ENCODE measurements at regions not wholly inside any gene's neighbourhood (a gene's known extent, or its start where the extent isn't known, plus 50 kb on each side); places are given as distances from the start of the nearest gene placed in this dataset.
"Not testable (repeated sequence)": the region's sequence is repeated elsewhere in the genome, so short reads cannot be mapped to it uniquely, and the experiment has no call there.

DNA sequence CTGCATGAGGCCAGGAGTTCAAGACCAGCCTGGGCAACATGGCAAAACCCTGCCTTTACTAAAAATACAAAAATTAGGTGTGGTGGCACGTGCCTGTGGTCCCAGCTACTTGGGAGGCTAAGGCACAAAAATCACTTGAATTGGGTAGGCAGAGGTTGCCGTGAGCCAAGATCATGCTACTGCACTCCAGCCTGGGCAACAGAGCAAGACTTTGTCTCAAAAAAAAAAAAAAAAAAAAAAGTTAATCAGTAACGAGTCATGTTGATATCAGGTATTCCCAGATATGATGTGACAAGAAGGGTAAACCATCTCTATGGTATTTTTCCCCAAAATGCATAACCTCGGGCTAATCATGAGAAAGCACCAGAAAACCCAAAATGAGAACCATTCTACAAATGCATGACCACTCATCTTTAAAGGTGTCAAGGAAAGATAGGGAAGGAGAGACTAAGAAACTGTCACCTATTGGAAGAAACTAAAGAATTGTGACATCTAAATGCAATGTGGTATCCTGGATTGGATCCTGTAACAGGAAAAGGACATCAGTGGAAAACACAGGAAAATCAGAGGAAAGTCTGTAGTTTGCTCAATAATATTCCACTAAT lies 66.5 kb upstream of the MAP4 start:
- no peak for FAIRE-seq
- DNase-seq: peak; percentile 17
- Histone ChIP-seq H3K4me3 (ENCODE audit: low read depth in 1 of 3, low read length in 3 of 3) (no peak overlapping the region), H3K4me1 (ENCODE audit: control insufficient read depth in 3 of 3, insufficient read depth in 2 of 3, low read depth in 1 of 3, low read length in 2 of 3) (peaks cover 2 to 13% (median 9%) of the 10 kb centered on the region in 3 donors), H3K9me3 (ENCODE audit: control insufficient read depth in 2 of 2, insufficient read depth in 1 of 2, low read depth in 1 of 2, low read length in 1 of 2) (no peaks in the 10 kb centered on the region), H3K36me3 (ENCODE audit: control insufficient read depth in 3 of 3, insufficient read depth in 2 of 3, low read depth in 1 of 3, low read length in 3 of 3) (peaks cover 0 to 17% (median 0%) of the 10 kb centered on the region in 3 donors), H3K27me3 (ENCODE audit: control insufficient read depth in 3 of 3, insufficient read depth in 3 of 3, low read length in 3 of 3) (no peaks in the 10 kb centered on the region), H3K27ac (ENCODE audit: low read depth in 1 of 3, low read length in 2 of 3) (no peak overlapping the region)
- WGBS, 3 donors: 31 to 63% (median 45%) methylated on average over 4 of the region's 4 CpGs

- 69 to 81% (median 74%) methylated on average over 2 of the region's 2 CpGs for WGBS, 3 donors
- no peak for DNase-seq
- Histone ChIP-seq H3K4me1 (ENCODE audit: control insufficient read depth in 3 of 3, insufficient read depth in 2 of 3, low read depth in 1 of 3, low read length in 2 of 3) (peaks cover 2% of the 10 kb centered on the region in 3 donors), H3K4me3 (ENCODE audit: low read depth in 1 of 3, low read length in 3 of 3) (no peak overlapping the region), H3K36me3 (ENCODE audit: control insufficient read depth in 3 of 3, insufficient read depth in 2 of 3, low read depth in 1 of 3, low read length in 3 of 3) (peaks cover 0 to 12% (median 0%) of the 10 kb centered on the region in 3 donors), H3K27me3 (ENCODE audit: control insufficient read depth in 3 of 3, insufficient read depth in 3 of 3, low read length in 3 of 3) (no peaks in the 10 kb centered on the region), H3K9me3 (ENCODE audit: control insufficient read depth in 2 of 2, insufficient read depth in 1 of 2, low read depth in 1 of 2, low read length in 1 of 2) (peaks cover 0 to 3% of the 10 kb centered on the region in 2 donors), H3K27ac (ENCODE audit: low read depth in 1 of 3, low read length in 2 of 3) (no peak overlapping the region)
- no peak for FAIRE-seq
Observed at GRCh38 chr3:48077815-48078214, 61.6 kb upstream of the MAP4 start.

DNA sequence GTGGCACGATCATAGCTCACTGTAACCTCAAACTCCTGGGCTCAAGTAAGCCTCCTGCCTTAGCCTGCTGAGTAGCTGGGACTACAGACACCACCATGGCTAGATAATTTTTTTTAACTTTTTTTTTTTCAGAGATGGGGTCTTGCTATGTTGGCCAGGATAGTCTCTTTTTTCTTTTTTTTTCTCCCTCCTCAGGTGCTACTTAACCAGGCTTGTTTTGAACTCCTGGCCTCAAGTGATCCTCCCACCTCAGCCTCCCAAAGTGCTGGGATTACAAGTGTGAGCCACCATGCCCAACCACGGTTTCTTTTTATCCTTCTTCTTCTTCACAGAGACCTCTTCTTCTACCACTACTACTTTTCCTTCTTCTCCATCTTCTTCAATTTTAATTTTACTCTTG lies 53.8 kb upstream of the MAP4 start:
- FAIRE-seq: no peak
- Histone ChIP-seq H3K9me3 (ENCODE audit: control insufficient read depth in 2 of 2, insufficient read depth in 1 of 2, low read depth in 1 of 2, low read length in 1 of 2) (peaks cover 0 to 3% of the 10 kb centered on the region in 2 donors), H3K27ac (ENCODE audit: low read depth in 1 of 3, low read length in 2 of 3) (no peak overlapping the region), H3K4me1 (ENCODE audit: control insufficient read depth in 3 of 3, insufficient read depth in 2 of 3, low read depth in 1 of 3, low read length in 2 of 3) (peaks cover 0 to 10% (median 4%) of the 10 kb centered on the region in 3 donors), H3K27me3 (ENCODE audit: control insufficient read depth in 3 of 3, insufficient read depth in 3 of 3, low read length in 3 of 3) (no peaks in the 10 kb centered on the region), H3K36me3 (ENCODE audit: control insufficient read depth in 3 of 3, insufficient read depth in 2 of 3, low read depth in 1 of 3, low read length in 3 of 3) (peaks cover 0 to 15% (median 0%) of the 10 kb centered on the region in 3 donors), H3K4me3 (ENCODE audit: low read depth in 1 of 3, low read length in 3 of 3) (no peak overlapping the region)
- WGBS, 3 donors: 94 to 98% (median 98%) methylated on average over 2 of the region's 2 CpGs
- DNase-seq: no peak

- H3K36me3 ChIP-seq (ENCODE audit: control insufficient read depth in 3 of 3, insufficient read depth in 2 of 3, low read depth in 1 of 3, low read length in 3 of 3): peaks cover 0 to 15% (median 0%) of the 10 kb centered on the region in 3 donors
- peaks cover 0 to 10% (median 7%) of the 10 kb centered on the region in 3 donors for H3K4me1 ChIP-seq (ENCODE audit: control insufficient read depth in 3 of 3, insufficient read depth in 2 of 3, low read depth in 1 of 3, low read length in 2 of 3)
- peaks cover 0 to under 1% of the 10 kb centered on the region in 2 donors for H3K9me3 ChIP-seq (ENCODE audit: control insufficient read depth in 2 of 2, insufficient read depth in 1 of 2, low read depth in 1 of 2, low read length in 1 of 2)
- H3K4me3 ChIP-seq (ENCODE audit: low read depth in 1 of 3, low read length in 3 of 3): no peak overlapping the region
- H3K27ac ChIP-seq (ENCODE audit: low read depth in 1 of 3, low read length in 2 of 3): peak overlapping the region; percentile 6 to 48 (median 27)
- no peaks in the 10 kb centered on the region for H3K27me3 ChIP-seq (ENCODE audit: control insufficient read depth in 3 of 3, insufficient read depth in 3 of 3, low read length in 3 of 3)
- DNase-seq: peak; percentile 16 to 41
- FAIRE-seq: no peak
Observed at GRCh38 chr3:48069339-48069738, 53.1 kb upstream of the MAP4 start.

DNA sequence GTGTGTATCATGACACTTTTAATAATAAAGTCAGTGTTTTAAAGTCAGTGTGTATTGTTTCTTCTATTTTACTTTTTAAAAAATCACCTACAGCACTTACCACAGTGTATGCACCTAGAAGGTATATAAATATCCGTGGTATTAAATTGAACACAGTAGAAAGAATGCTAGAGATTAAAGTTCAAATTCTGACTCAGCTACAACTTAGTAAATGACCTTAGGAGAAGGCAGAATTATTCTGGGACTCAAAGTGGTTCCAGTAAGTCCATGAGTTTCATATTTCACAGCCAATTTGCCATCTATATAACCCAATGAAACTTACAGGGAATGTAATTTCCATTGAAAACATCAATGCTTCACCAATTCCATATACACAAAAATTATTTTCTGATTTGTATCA lies 52.7 kb upstream of the MAP4 start:
- Histone ChIP-seq H3K27ac (ENCODE audit: low read depth in 1 of 3, low read length in 2 of 3) (peak overlapping the region; percentile 6 to 48 (median 27)), H3K9me3 (ENCODE audit: control insufficient read depth in 2 of 2, insufficient read depth in 1 of 2, low read depth in 1 of 2, low read length in 1 of 2) (no peaks in the 10 kb centered on the region), H3K4me1 (ENCODE audit: control insufficient read depth in 3 of 3, insufficient read depth in 2 of 3, low read depth in 1 of 3, low read length in 2 of 3) (peaks cover 0 to 11% (median 10%) of the 10 kb centered on the region in 3 donors), H3K27me3 (ENCODE audit: control insufficient read depth in 3 of 3, insufficient read depth in 3 of 3, low read length in 3 of 3) (no peaks in the 10 kb centered on the region), H3K4me3 (ENCODE audit: low read depth in 1 of 3, low read length in 3 of 3) (no peak overlapping the region), H3K36me3 (ENCODE audit: control insufficient read depth in 3 of 3, insufficient read depth in 2 of 3, low read depth in 1 of 3, low read length in 3 of 3) (peaks cover 0 to 15% (median 0%) of the 10 kb centered on the region in 3 donors)
- FAIRE-seq (no peak), DNase-seq (peak; percentile 21 to 60)
- 18 to 55% (median 40%) methylated on average over 1 of the region's 1 CpG for WGBS, 3 donors

DNA sequence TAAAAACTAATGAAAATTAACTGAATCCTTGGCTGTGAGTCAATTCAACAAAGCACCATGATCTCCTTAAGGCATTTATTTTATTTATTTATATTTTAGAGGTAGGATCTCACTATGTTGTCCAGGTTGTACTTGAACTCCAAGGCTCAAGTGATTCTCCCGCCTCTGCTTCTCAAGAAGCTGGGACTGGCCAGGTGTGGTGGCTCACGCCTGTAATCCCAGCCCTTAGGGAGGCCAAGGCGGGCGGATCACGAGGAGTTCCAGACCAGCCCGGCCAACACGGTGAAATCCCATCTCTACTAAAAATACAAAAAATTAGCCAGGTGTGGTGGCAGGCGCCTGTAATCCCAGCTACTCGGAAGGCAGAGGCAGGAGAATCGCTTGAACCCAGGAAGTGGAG lies 52.1 kb upstream of the MAP4 start:
- H3K36me3 ChIP-seq (ENCODE audit: control insufficient read depth in 3 of 3, insufficient read depth in 2 of 3, low read depth in 1 of 3, low read length in 3 of 3): peaks cover 0 to 15% (median 0%) of the 10 kb centered on the region in 3 donors
- not testable (repeated sequence) for H3K27ac ChIP-seq (ENCODE audit: low read depth in 1 of 3, low read length in 2 of 3); H3K27me3 ChIP-seq (ENCODE audit: control insufficient read depth in 3 of 3, insufficient read depth in 3 of 3, low read length in 3 of 3); H3K4me3 ChIP-seq (ENCODE audit: low read depth in 1 of 3, low read length in 3 of 3); DNase-seq; H3K9me3 ChIP-seq (ENCODE audit: control insufficient read depth in 2 of 2, insufficient read depth in 1 of 2, low read depth in 1 of 2, low read length in 1 of 2); FAIRE-seq
- peaks cover 0 to 11% (median 10%) of the 10 kb centered on the region in 3 donors for H3K4me1 ChIP-seq (ENCODE audit: control insufficient read depth in 3 of 3, insufficient read depth in 2 of 3, low read depth in 1 of 3, low read length in 2 of 3)
- 98 to 99% (median 98%) methylated on average over 10 of the region's 10 CpGs for WGBS, 3 donors

DNA sequence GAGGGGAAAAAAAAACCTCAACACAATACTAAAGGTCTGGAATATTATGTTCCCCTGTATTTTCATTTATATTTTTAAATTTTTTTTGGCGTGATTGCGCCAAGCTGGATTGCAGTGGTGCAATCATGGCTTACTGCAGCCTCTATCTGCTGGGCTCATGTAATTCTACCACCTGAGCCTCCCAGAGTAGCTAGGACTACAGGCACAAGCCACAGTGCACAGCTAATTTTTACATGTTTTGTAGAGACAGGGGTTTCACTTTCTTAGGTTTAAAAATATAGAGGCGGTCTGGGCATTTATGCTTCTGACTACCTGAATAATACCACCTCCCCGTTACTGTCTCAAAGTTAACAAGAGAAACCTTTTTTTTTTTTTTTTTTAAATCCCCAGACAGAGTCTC lies 51.1 kb upstream of the MAP4 start:
- no peak overlapping the region for H3K4me3 ChIP-seq (ENCODE audit: low read depth in 1 of 3, low read length in 3 of 3)
- H3K36me3 ChIP-seq (ENCODE audit: control insufficient read depth in 3 of 3, insufficient read depth in 2 of 3, low read depth in 1 of 3, low read length in 3 of 3): peaks cover 0 to 15% (median 0%) of the 10 kb centered on the region in 3 donors
- DNase-seq (no peak), FAIRE-seq (no peak)
- WGBS, 3 donors: 95 to 98% (median 96%) methylated on average over 4 of the region's 4 CpGs
- peaks cover 0 to 11% (median 10%) of the 10 kb centered on the region in 3 donors for H3K4me1 ChIP-seq (ENCODE audit: control insufficient read depth in 3 of 3, insufficient read depth in 2 of 3, low read depth in 1 of 3, low read length in 2 of 3)
- no peak overlapping the region for H3K27ac ChIP-seq (ENCODE audit: low read depth in 1 of 3, low read length in 2 of 3)
- H3K27me3 ChIP-seq (ENCODE audit: control insufficient read depth in 3 of 3, insufficient read depth in 3 of 3, low read length in 3 of 3): no peaks in the 10 kb centered on the region
- H3K9me3 ChIP-seq (ENCODE audit: control insufficient read depth in 2 of 2, insufficient read depth in 1 of 2, low read depth in 1 of 2, low read length in 1 of 2): no peaks in the 10 kb centered on the region

Data from small intestine (tissue), 7 donors.